Fibroblast of skin of abdomen (primary cell): ENCODE measurements at regions not wholly inside any gene's neighbourhood (a gene's known extent, or its start where the extent isn't known, plus 50 kb on each side); places are given as distances from the start of the nearest gene placed in this dataset.

Source experiments
- DNase-seq: peaks from one replicate; pipeline ENCODE4 v3.0.0-alpha.2; 2013

- DNase-seq: no peak
Observed at GRCh38 chr2:207236156-207236935, 70.6 kb upstream of the KLF7 start.

- peak; percentile 100 for DNase-seq
Observed at GRCh38 chr2:207238831-207239701, 73.3 kb upstream of the KLF7 start.

GRCh38 chr2:207239754-207240494 is 74.2 kb upstream of the KLF7 start:
- DNase-seq: peak; percentile 78

GRCh38 chr2:207240649-207241048 is 74.9 kb upstream of the KLF7 start:
- no peak for DNase-seq

GRCh38 chr2:207241198-207241597 is 75.5 kb upstream of the KLF7 start:
- DNase-seq: no peak

GRCh38 chr2:207243601-207244000 is 77.9 kb upstream of the KLF7 start:
- DNase-seq: no peak

GRCh38 chr2:207244971-207245925 is 79.5 kb upstream of the KLF7 start:
- no peak for DNase-seq

- DNase-seq: no peak
Observed at GRCh38 chr2:207248702-207249377, 83.1 kb upstream of the KLF7 start.

- DNase-seq: no peak
Observed at GRCh38 chr2:207251022-207251421, 85.3 kb upstream of the KLF7 start.

GRCh38 chr2:207251573-207252192 is 85.9 kb upstream of the KLF7 start:
- DNase-seq: peak; percentile 51

- no peak for DNase-seq
Observed at GRCh38 chr2:207252416-207252815, 86.7 kb upstream of the KLF7 start.

- peak; percentile 65 for DNase-seq
Observed at GRCh38 chr2:207252979-207253645, 87.4 kb upstream of the KLF7 start.

GRCh38 chr2:207253666-207254345 is 88.1 kb upstream of the KLF7 start:
- peak; percentile 98 for DNase-seq

- DNase-seq: peak; percentile 74
Observed at GRCh38 chr2:207254591-207255464, 89.1 kb upstream of the KLF7 start.

- no peak for DNase-seq
Observed at GRCh38 chr2:207255565-207256470, 90.1 kb upstream of the KLF7 start.

GRCh38 chr2:207256476-207257207 is 90.9 kb upstream of the KLF7 start:
- peak; percentile 85 for DNase-seq
